Memory B cell (primary cell): ENCODE measurements at regions not wholly inside any gene's neighbourhood (a gene's known extent, or its start where the extent isn't known, plus 50 kb on each side); places are given as distances from the start of the nearest gene placed in this dataset.
A peak's percentile ranks its signal among the peaks of the same experiment; 100 is the strongest.

Experiments
- ATAC-seq: fragments of 150-1000 bp; cut with Tn5 transposase; 2 replicates; pipeline ENCODE4 v1.10.0; 2021; ENCODE audit warnings: low read depth, mild to moderate bottlenecking, moderate library complexity
- DNase-seq, 2 donors: peaks; one replicate each; pipeline ENCODE4 v3.0.0; 2022; ENCODE audit warnings: low spot score in 2 of 2
- H3K27ac Mint-ChIP-seq: one replicate; pipeline ENCODE4 v1.8.0; 2022; ENCODE audit warnings: mild to moderate bottlenecking, moderate library complexity, mixed read lengths
- H3K27me3 Mint-ChIP-seq: one replicate; pipeline ENCODE4 v1.8.0; 2022; ENCODE audit warnings: mixed read lengths
- H3K36me3 Mint-ChIP-seq: one replicate; pipeline ENCODE4 v1.8.0; 2022; ENCODE audit warnings: mild to moderate bottlenecking, mixed read lengths
- H3K4me1 Mint-ChIP-seq: one replicate; pipeline ENCODE4 v1.8.0; 2022; ENCODE audit warnings: mixed read lengths
- H3K4me3 Mint-ChIP-seq: one replicate; pipeline ENCODE4 v1.8.0; 2022; ENCODE audit warnings: mild to moderate bottlenecking, moderate library complexity, mixed read lengths
- H3K9me3 Mint-ChIP-seq: one replicate; pipeline ENCODE4 v1.8.0; 2022; ENCODE audit warnings: mixed read lengths

GRCh38 chr4:130359542-130359941 lies 1263.6 kb downstream of the C4orf33 start:
- no peaks in the 10 kb centered on the region for H3K4me1 Mint-ChIP-seq
- no peaks in the 10 kb centered on the region for H3K36me3 Mint-ChIP-seq
- H3K27ac Mint-ChIP-seq: no peak overlapping the region
- no peaks in the 10 kb centered on the region for H3K27me3 Mint-ChIP-seq
- DNase-seq: no peak
- no peak for ATAC-seq
- H3K4me3 Mint-ChIP-seq: no peak overlapping the region
- H3K9me3 Mint-ChIP-seq: no peaks in the 10 kb centered on the region

GRCh38 chr4:130361616-130362015 lies 1265.7 kb downstream of the C4orf33 start:
- no peak for ATAC-seq
- Mint-ChIP-seq H3K27ac (no peak overlapping the region), H3K27me3 (no peaks in the 10 kb centered on the region), H3K4me3 (no peak overlapping the region), H3K36me3 (no peaks in the 10 kb centered on the region), H3K9me3 (no peaks in the 10 kb centered on the region), H3K4me1 (no peaks in the 10 kb centered on the region)
- no peak for DNase-seq

- no peaks in the 10 kb centered on the region for H3K27me3 Mint-ChIP-seq
- peaks cover 1% of the 10 kb centered on the region for H3K9me3 Mint-ChIP-seq
- H3K4me1 Mint-ChIP-seq: no peaks in the 10 kb centered on the region
- no peak overlapping the region for H3K27ac Mint-ChIP-seq
- no peak for ATAC-seq
- no peaks in the 10 kb centered on the region for H3K36me3 Mint-ChIP-seq
- H3K4me3 Mint-ChIP-seq: no peak overlapping the region
- DNase-seq: no peak
These were observed 1272.7 kb downstream of the C4orf33 start for GRCh38 chr4:130368668-130369067.

GRCh38 chr4:130393231-130393630 lies 1297.3 kb downstream of the C4orf33 start:
- no peaks in the 10 kb centered on the region for H3K36me3 Mint-ChIP-seq

GRCh38 chr4:130393642-130394041 lies 1297.7 kb downstream of the C4orf33 start:
- H3K4me1 Mint-ChIP-seq: no peaks in the 10 kb centered on the region
- H3K9me3 Mint-ChIP-seq: peaks cover 3% of the 10 kb centered on the region
- H3K4me3 Mint-ChIP-seq: no peak overlapping the region
- DNase-seq (no peak), ATAC-seq (no peak)
- no peaks in the 10 kb centered on the region for H3K27me3 Mint-ChIP-seq
- no peaks in the 10 kb centered on the region for H3K36me3 Mint-ChIP-seq
- H3K27ac Mint-ChIP-seq: no peak overlapping the region

More at GRCh38 chr4:130393231-130393630, 1297.3 kb downstream of the C4orf33 start:
- H3K27me3 Mint-ChIP-seq: no peaks in the 10 kb centered on the region
- no peak overlapping the region for H3K27ac Mint-ChIP-seq
- peaks cover 3% of the 10 kb centered on the region for H3K9me3 Mint-ChIP-seq
- ATAC-seq: no peak
- no peak overlapping the region for H3K4me3 Mint-ChIP-seq
- no peaks in the 10 kb centered on the region for H3K4me1 Mint-ChIP-seq
- no peak for DNase-seq

- Mint-ChIP-seq H3K36me3 (no peaks in the 10 kb centered on the region), H3K27me3 (no peaks in the 10 kb centered on the region), H3K9me3 (peaks cover 6% of the 10 kb centered on the region), H3K4me1 (no peaks in the 10 kb centered on the region), H3K27ac (no peak overlapping the region), H3K4me3 (no peak overlapping the region)
- DNase-seq (no peak), ATAC-seq (no peak)
These were observed 1299.9 kb downstream of the C4orf33 start for GRCh38 chr4:130395871-130396270.

GRCh38 chr4:130403221-130403620 lies 1307.3 kb downstream of the C4orf33 start:
- DNase-seq (no peak), ATAC-seq (no peak)
- Mint-ChIP-seq H3K27me3 (no peaks in the 10 kb centered on the region), H3K4me3 (no peak overlapping the region), H3K36me3 (no peaks in the 10 kb centered on the region), H3K4me1 (no peaks in the 10 kb centered on the region), H3K9me3 (peaks cover 7% of the 10 kb centered on the region), H3K27ac (no peak overlapping the region)

GRCh38 chr4:130416228-130416627 lies 1320.3 kb downstream of the C4orf33 start:
- Mint-ChIP-seq H3K9me3 (peaks cover 2% of the 10 kb centered on the region), H3K27ac (no peak overlapping the region), H3K4me1 (no peaks in the 10 kb centered on the region), H3K27me3 (no peaks in the 10 kb centered on the region), H3K36me3 (no peaks in the 10 kb centered on the region), H3K4me3 (no peak overlapping the region)
- DNase-seq (no peak), ATAC-seq (no peak)

GRCh38 chr4:130419211-130419975 lies 1323.4 kb downstream of the C4orf33 start:
- no peak overlapping the region for H3K4me3 Mint-ChIP-seq
- no peak overlapping the region for H3K27ac Mint-ChIP-seq
- ATAC-seq (no peak), DNase-seq (no peak)
- no peaks in the 10 kb centered on the region for H3K27me3 Mint-ChIP-seq
- H3K36me3 Mint-ChIP-seq: no peaks in the 10 kb centered on the region
- H3K9me3 Mint-ChIP-seq: peaks cover 3% of the 10 kb centered on the region
- peaks cover 4% of the 10 kb centered on the region for H3K4me1 Mint-ChIP-seq

- Mint-ChIP-seq H3K4me1 (peaks cover 4% of the 10 kb centered on the region), H3K36me3 (no peaks in the 10 kb centered on the region), H3K27me3 (no peaks in the 10 kb centered on the region), H3K27ac (peak overlapping the region; percentile 65), H3K9me3 (peaks cover 5% of the 10 kb centered on the region), H3K4me3 (no peak overlapping the region)
- ATAC-seq: peak; percentile 73
- DNase-seq: no peak
These were observed 1326.3 kb downstream of the C4orf33 start for GRCh38 chr4:130422261-130422660.

GRCh38 chr4:130424211-130424610 lies 1328.3 kb downstream of the C4orf33 start:
- Mint-ChIP-seq H3K27ac (no peak overlapping the region), H3K4me3 (no peak overlapping the region), H3K9me3 (peaks cover 5% of the 10 kb centered on the region), H3K4me1 (peaks cover 4% of the 10 kb centered on the region), H3K36me3 (no peaks in the 10 kb centered on the region), H3K27me3 (no peaks in the 10 kb centered on the region)
- ATAC-seq (no peak), DNase-seq (no peak)

GRCh38 chr4:130432289-130432688 lies 1336.3 kb downstream of the C4orf33 start:
- no peaks in the 10 kb centered on the region for H3K36me3 Mint-ChIP-seq
- DNase-seq (no peak), ATAC-seq (no peak)
- H3K27me3 Mint-ChIP-seq: no peaks in the 10 kb centered on the region
- H3K27ac Mint-ChIP-seq: no peak overlapping the region
- no peak overlapping the region for H3K4me3 Mint-ChIP-seq
- H3K9me3 Mint-ChIP-seq: peaks cover 2% of the 10 kb centered on the region
- no peaks in the 10 kb centered on the region for H3K4me1 Mint-ChIP-seq

- Mint-ChIP-seq H3K27ac (no peak overlapping the region), H3K27me3 (no peaks in the 10 kb centered on the region), H3K36me3 (no peaks in the 10 kb centered on the region), H3K4me3 (no peak overlapping the region), H3K9me3 (peaks cover 7% of the 10 kb centered on the region), H3K4me1 (no peaks in the 10 kb centered on the region)
- DNase-seq (no peak), ATAC-seq (no peak)
These were observed 1353.8 kb downstream of the C4orf33 start for GRCh38 chr4:130449741-130450140.

GRCh38 chr4:130468340-130468739 lies 1372.4 kb downstream of the C4orf33 start:
- no peaks in the 10 kb centered on the region for H3K4me1 Mint-ChIP-seq
- no peaks in the 10 kb centered on the region for H3K36me3 Mint-ChIP-seq
- H3K9me3 Mint-ChIP-seq: no peaks in the 10 kb centered on the region
- no peaks in the 10 kb centered on the region for H3K27me3 Mint-ChIP-seq
- DNase-seq: no peak
- no peak overlapping the region for H3K27ac Mint-ChIP-seq
- no peak for ATAC-seq
- no peak overlapping the region for H3K4me3 Mint-ChIP-seq

- DNase-seq (no peak), ATAC-seq (no peak)
- Mint-ChIP-seq H3K4me1 (no peaks in the 10 kb centered on the region), H3K9me3 (peaks cover 1% of the 10 kb centered on the region), H3K36me3 (no peaks in the 10 kb centered on the region), H3K27ac (no peak overlapping the region), H3K27me3 (no peaks in the 10 kb centered on the region), H3K4me3 (no peak overlapping the region)
These were observed 1382.5 kb downstream of the C4orf33 start for GRCh38 chr4:130478406-130478805.
